GM12873 (cell line): ENCODE measurements at regions not wholly inside any gene's neighbourhood (a gene's known extent, or its start where the extent isn't known, plus 50 kb on each side); places are given as distances from the start of the nearest gene placed in this dataset.

Experiments used
- TF ChIP-seq, protein P1 (sequence below): IDR thresholded peaks from 2 replicates; pipeline ENCODE4 v1.5.1; 2012; ENCODE audit warnings: low read depth, mild to moderate bottlenecking, moderate library complexity, low read length, control low read depth; ENCODE audit not compliant: insufficient read depth; ENCODE audit errors: missing control alignments

DNA sequence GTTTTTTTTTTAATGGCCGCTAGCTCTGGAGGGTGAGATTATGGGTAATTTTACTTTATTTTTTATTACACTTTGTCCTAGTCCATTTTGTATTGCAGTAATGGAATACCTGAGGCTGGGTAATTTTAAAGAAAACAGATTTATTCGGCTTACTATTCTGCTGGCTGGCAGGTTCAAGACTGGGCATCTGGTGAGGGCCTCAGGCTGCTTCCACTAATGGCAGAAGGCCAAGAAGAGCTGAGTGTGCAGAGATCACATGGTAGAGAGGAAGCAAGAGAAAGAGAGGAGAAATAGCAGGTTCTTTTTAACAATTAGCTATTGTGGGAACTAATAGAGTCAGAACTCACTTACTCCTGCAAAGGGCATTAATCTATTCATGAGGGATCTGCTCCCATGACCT is 52.4 kb upstream of the ARHGAP28 start:
- TF ChIP-seq, protein P1, sequence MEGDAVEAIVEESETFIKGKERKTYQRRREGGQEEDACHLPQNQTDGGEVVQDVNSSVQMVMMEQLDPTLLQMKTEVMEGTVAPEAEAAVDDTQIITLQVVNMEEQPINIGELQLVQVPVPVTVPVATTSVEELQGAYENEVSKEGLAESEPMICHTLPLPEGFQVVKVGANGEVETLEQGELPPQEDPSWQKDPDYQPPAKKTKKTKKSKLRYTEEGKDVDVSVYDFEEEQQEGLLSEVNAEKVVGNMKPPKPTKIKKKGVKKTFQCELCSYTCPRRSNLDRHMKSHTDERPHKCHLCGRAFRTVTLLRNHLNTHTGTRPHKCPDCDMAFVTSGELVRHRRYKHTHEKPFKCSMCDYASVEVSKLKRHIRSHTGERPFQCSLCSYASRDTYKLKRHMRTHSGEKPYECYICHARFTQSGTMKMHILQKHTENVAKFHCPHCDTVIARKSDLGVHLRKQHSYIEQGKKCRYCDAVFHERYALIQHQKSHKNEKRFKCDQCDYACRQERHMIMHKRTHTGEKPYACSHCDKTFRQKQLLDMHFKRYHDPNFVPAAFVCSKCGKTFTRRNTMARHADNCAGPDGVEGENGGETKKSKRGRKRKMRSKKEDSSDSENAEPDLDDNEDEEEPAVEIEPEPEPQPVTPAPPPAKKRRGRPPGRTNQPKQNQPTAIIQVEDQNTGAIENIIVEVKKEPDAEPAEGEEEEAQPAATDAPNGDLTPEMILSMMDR = no peak

DNA sequence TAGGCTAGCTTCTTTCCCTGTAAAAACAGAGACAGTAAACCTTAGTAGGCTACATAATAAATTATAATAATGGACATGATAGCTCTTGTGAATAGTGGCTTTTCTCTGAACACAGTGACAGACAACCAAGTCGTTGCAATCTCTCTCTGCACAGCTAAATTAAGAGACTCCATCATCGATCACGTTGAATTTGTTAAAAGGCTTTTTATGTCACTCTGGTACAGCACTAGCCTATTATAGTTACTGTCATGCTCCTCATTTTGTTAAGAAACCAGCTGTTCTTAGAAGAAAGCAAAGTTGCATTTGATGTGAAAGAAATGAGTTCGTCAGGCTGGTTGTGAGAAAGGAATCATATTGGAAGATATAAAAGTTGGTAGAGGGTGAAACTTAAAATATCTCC is 50.3 kb upstream of the ARHGAP28 start:
- TF ChIP-seq, protein P1 = no peak
